MCF 10A (cell line): ENCODE measurements at regions not wholly inside any gene's neighbourhood (a gene's known extent, or its start where the extent isn't known, plus 50 kb on each side); places are given as distances from the start of the nearest gene placed in this dataset.

ENCODE experiments used
- BruUV-seq: library from RNA; stranded (reverse); fragments of 400-500 nt; replicated peaks from 2 replicates; lab custom pipeline; 2021; lab: Mats Ljungman, UMichigan
- CTCF ChIA-PET: fragments of 300-600 bp; sonication (Branson Sonifier 250); formaldehyde crosslinking; extraction: SDS; loops from one replicate; lab custom pipeline; 2021; ENCODE audit warnings: antibody characterized with exemption, inconsistent platforms; lab: Yijun Ruan, JAX
- POLR2A ChIA-PET: fragments of 300-600, 350-650 bp; sonication (Branson Sonifier 250); formaldehyde crosslinking; extraction: SDS; loops from one replicate; lab custom pipeline; 2020; ENCODE audit warnings: antibody characterized with exemption, inconsistent platforms; lab: Yijun Ruan, JAX
- DNase-seq: peaks from one replicate; pipeline ENCODE4 v3.0.0-alpha.2; 2018; ENCODE audit not compliant: unreplicated experiment
- H3K27ac Mint-ChIP-seq: one replicate; pipeline ENCODE4 v1.8.0; 2022; ENCODE audit warnings: mild to moderate bottlenecking, low read depth, mixed read lengths; ENCODE audit not compliant: unreplicated experiment
- H3K27me3 Mint-ChIP-seq: one replicate; pipeline ENCODE4 v1.8.0; 2022; ENCODE audit warnings: mixed read lengths; ENCODE audit not compliant: insufficient read depth, unreplicated experiment
- H3K36me3 Mint-ChIP-seq: one replicate; pipeline ENCODE4 v1.8.0; 2022; ENCODE audit warnings: mild to moderate bottlenecking, moderate library complexity, mixed read lengths; ENCODE audit not compliant: insufficient read depth, unreplicated experiment
- H3K4me1 Mint-ChIP-seq: one replicate; pipeline ENCODE4 v1.8.0; 2022; ENCODE audit warnings: mixed read lengths; ENCODE audit not compliant: insufficient read depth, unreplicated experiment
- H3K4me3 Mint-ChIP-seq: one replicate; pipeline ENCODE4 v1.8.0; 2022; ENCODE audit warnings: mild to moderate bottlenecking, moderate library complexity, mixed read lengths; ENCODE audit not compliant: unreplicated experiment
- H3K9me3 Mint-ChIP-seq: one replicate; pipeline ENCODE4 v1.8.0; 2022; ENCODE audit warnings: mixed read lengths; ENCODE audit not compliant: unreplicated experiment
- intact Hi-C: fragments of 100-400 bp; cut with micrococcal nuclease; formaldehyde crosslinking; loops from 2 replicates; pipeline ENCODE4 v1.14.1; 2022
- TF ChIP-seq, protein P1 (sequence below): fragments of 200-600 bp; IDR thresholded peaks from one replicate; pipeline ENCODE4 v1.8.0; 2022; ENCODE audit warnings: antibody characterized with exemption, mild to moderate bottlenecking; ENCODE audit not compliant: unreplicated experiment

GRCh38 chr1:215002471-215002870 is 80.1 kb upstream of the KCNK2 start:
- peak overlapping the region; percentile 25 for H3K4me3 Mint-ChIP-seq

GRCh38 chr1:215003686-215004085 is 78.9 kb upstream of the KCNK2 start:
- DNase-seq: no peak
- no TSS peak for BruUV-seq
- Mint-ChIP-seq H3K4me3 (no peak overlapping the region), H3K27ac (peak overlapping the region; percentile 87), H3K36me3 (no peaks in the 10 kb centered on the region), H3K9me3 (peaks cover 7% of the 10 kb centered on the region), H3K4me1 (peaks cover 46% of the 10 kb centered on the region), H3K27me3 (no peaks in the 10 kb centered on the region)
- ChIA-PET POLR2A (interaction anchor here (0.9 to 5.4 kb wide), 3 partner anchors 19 to 136 kb away, joined by 3 to 59 read pairs (median 3); no protein-coding TSS in a partner anchor), CTCF (interaction anchor here (1.0 to 1.9 kb wide), 2 partner anchors 13 to 73 kb away, joined by 6 to 7 read pairs; no protein-coding TSS in a partner anchor)
- TF ChIP-seq, protein P1, sequence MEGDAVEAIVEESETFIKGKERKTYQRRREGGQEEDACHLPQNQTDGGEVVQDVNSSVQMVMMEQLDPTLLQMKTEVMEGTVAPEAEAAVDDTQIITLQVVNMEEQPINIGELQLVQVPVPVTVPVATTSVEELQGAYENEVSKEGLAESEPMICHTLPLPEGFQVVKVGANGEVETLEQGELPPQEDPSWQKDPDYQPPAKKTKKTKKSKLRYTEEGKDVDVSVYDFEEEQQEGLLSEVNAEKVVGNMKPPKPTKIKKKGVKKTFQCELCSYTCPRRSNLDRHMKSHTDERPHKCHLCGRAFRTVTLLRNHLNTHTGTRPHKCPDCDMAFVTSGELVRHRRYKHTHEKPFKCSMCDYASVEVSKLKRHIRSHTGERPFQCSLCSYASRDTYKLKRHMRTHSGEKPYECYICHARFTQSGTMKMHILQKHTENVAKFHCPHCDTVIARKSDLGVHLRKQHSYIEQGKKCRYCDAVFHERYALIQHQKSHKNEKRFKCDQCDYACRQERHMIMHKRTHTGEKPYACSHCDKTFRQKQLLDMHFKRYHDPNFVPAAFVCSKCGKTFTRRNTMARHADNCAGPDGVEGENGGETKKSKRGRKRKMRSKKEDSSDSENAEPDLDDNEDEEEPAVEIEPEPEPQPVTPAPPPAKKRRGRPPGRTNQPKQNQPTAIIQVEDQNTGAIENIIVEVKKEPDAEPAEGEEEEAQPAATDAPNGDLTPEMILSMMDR: no peak
- intact Hi-C loops: no loop called here

More at GRCh38 chr1:215002471-215002870, 80.1 kb upstream of the KCNK2 start:
- peak overlapping the region; percentile 87 for H3K27ac Mint-ChIP-seq
- TF ChIP-seq, protein P1: no peak
- no peaks in the 10 kb centered on the region for H3K27me3 Mint-ChIP-seq
- no TSS peak for BruUV-seq
- CTCF ChIA-PET: interaction anchor here (1.3 kb wide), 1 partner anchor 17 kb away, joined by 3 read pairs; no protein-coding TSS in a partner anchor
- H3K36me3 Mint-ChIP-seq: no peaks in the 10 kb centered on the region
- H3K4me1 Mint-ChIP-seq: peaks cover 46% of the 10 kb centered on the region
- intact Hi-C loops: no loop called here
- POLR2A ChIA-PET: interaction anchor here (0.9 to 5.4 kb wide), 8 partner anchors 8 to 132 kb away, joined by 4 to 59 read pairs (median 5); no protein-coding TSS in a partner anchor
- DNase-seq: peak; percentile 80
- H3K9me3 Mint-ChIP-seq: peaks cover 7% of the 10 kb centered on the region

DNA sequence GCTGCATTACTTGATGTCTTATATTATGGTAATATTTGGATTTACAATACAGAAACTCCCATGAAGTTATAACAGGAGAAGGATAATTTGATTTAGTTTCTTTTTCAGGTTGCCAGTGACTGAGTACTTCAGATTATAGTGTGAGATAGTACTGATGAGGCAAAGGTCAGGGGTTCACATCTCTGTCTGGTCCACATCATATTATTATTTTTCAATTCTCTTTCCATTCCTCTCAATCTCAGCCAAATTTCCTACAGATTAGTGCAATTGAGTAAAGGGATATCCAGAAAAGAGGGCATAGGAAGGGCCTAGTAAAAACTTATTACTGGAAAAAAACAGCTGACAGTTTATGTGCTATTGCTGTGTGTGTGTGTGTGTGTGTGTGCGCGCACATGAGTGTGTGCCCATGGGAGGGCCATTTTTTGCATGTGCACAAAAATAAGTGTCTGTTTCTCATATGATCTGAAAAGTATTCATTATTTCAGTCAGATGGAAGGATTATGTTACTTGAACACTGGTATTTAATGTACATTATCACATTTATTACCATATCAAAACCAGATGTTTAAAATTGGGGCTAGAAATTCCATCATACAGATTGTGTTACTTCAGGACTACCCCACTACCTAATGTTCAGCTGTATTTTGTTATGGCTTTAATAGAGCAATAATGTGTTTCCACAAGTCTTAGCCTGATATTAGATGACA is 78.3 kb upstream of the KCNK2 start:
- BruUV-seq: no TSS peak
- peaks cover 46% of the 10 kb centered on the region for H3K4me1 Mint-ChIP-seq
- POLR2A ChIA-PET: interaction anchor here (0.7 to 5.4 kb wide), 4 partner anchors 10 to 472 kb away, joined by 3 to 59 read pairs (median 3); no protein-coding TSS in a partner anchor
- TF ChIP-seq, protein P1: no peak
- no peaks in the 10 kb centered on the region for H3K36me3 Mint-ChIP-seq
- no peak for DNase-seq
- peak overlapping the region; percentile 87 for H3K27ac Mint-ChIP-seq
- CTCF ChIA-PET: interaction anchor here (0.9 to 1.9 kb wide), 3 partner anchors 13 to 121 kb away, joined by 3 to 7 read pairs (median 6); no protein-coding TSS in a partner anchor
- H3K9me3 Mint-ChIP-seq: peaks cover 7% of the 10 kb centered on the region
- no peaks in the 10 kb centered on the region for H3K27me3 Mint-ChIP-seq
- intact Hi-C loops: no loop called here
- H3K4me3 Mint-ChIP-seq: no peak overlapping the region

GRCh38 chr1:215005078-215005477 is 77.5 kb upstream of the KCNK2 start:
- TF ChIP-seq, protein P1: no peak
- peak overlapping the region; percentile 87 for H3K27ac Mint-ChIP-seq

More at GRCh38 chr1:215005078-215005477, 77.5 kb upstream of the KCNK2 start:
- CTCF ChIA-PET: interaction anchor here (0.9 kb wide), 1 partner anchor 121 kb away, joined by 3 read pairs; no protein-coding TSS in a partner anchor
- Mint-ChIP-seq H3K27me3 (no peaks in the 10 kb centered on the region), H3K36me3 (no peaks in the 10 kb centered on the region), H3K4me1 (peaks cover 46% of the 10 kb centered on the region), H3K4me3 (no peak overlapping the region), H3K9me3 (peaks cover 7% of the 10 kb centered on the region)
- intact Hi-C loops: no loop called here
- no TSS peak for BruUV-seq
- POLR2A ChIA-PET: interaction anchor here (0.7 to 5.4 kb wide), 4 partner anchors 9 to 472 kb away, joined by 3 to 59 read pairs (median 3); no protein-coding TSS in a partner anchor
- no peak for DNase-seq
